ENCODE measurements at regions not wholly inside any gene's neighbourhood (a gene's known extent, or its start where the extent isn't known, plus 50 kb on each side); places are given as distances from the start of the nearest gene placed in this dataset.

GRCh38 chr7:55285665-55286064 lies 79.5 kb upstream of the LANCL2 start (continued):
- no peak for TF ChIP-seq POU6F1 (CRISPR knock-in tag; IDR thresholded peaks at IDR 0.05; ENCODE audit: borderline replicate concordance, low read depth)
- TF ChIP-seq TCF4 (CRISPR knock-in tag; IDR thresholded peaks at IDR 0.05; ENCODE audit: borderline replicate concordance): no peak

- TF ChIP-seq PATZ1 (CRISPR knock-in tag; IDR thresholded peaks at IDR 0.05; ENCODE audit: borderline replicate concordance) (no peak), CSDC2 (CRISPR knock-in tag; IDR thresholded peaks at IDR 0.05) (no peak)
- ATAC-seq: no peak
Observed at GRCh38 chr7:55286666-55287065, 78.5 kb upstream of the LANCL2 start.

GRCh38 chr7:55288070-55288824 lies 76.9 kb upstream of the LANCL2 start:
- TF ChIP-seq ISL1 (CRISPR knock-in tag; IDR thresholded peaks at IDR 0.05) (no peak; the same call in 1 of the 2 replicates), SNAI2 (CRISPR knock-in tag; IDR thresholded peaks at IDR 0.05) (no peak), TOX (CRISPR knock-in tag; IDR thresholded peaks at IDR 0.05; ENCODE audit: borderline replicate concordance) (no peak), ESRRG (CRISPR knock-in tag; IDR thresholded peaks at IDR 0.05) (no peak)
- ATAC-seq: peak; percentile 79

- TF ChIP-seq POU6F1 (CRISPR knock-in tag; IDR thresholded peaks at IDR 0.05; ENCODE audit: borderline replicate concordance, low read depth) (no peak), ZFP3 (CRISPR knock-in tag; IDR thresholded peaks at IDR 0.05) (no peak), TCF4 (CRISPR knock-in tag; IDR thresholded peaks at IDR 0.05; ENCODE audit: borderline replicate concordance) (no peak), TSHZ2 (CRISPR knock-in tag; IDR thresholded peaks at IDR 0.05) (no peak), ZFP30 (CRISPR knock-in tag; IDR thresholded peaks at IDR 0.05) (no peak), OSR1 (CRISPR knock-in tag; IDR thresholded peaks at IDR 0.05) (no peak), ZNF70 (CRISPR knock-in tag; IDR thresholded peaks at IDR 0.05) (no peak), PATZ1 (CRISPR knock-in tag; IDR thresholded peaks at IDR 0.05; ENCODE audit: borderline replicate concordance) (no peak), SNAI2 (CRISPR knock-in tag; IDR thresholded peaks at IDR 0.05) (no peak), BACH2 (CRISPR knock-in tag; IDR thresholded peaks at IDR 0.05; ENCODE audit: borderline replicate concordance) (no peak), ESRRG (CRISPR knock-in tag; IDR thresholded peaks at IDR 0.05) (no peak), PPARA (CRISPR knock-in tag; IDR thresholded peaks at IDR 0.05; ENCODE audit: borderline replicate concordance) (no peak)
- no peak for ATAC-seq
Observed at GRCh38 chr7:55296070-55296469, 69.1 kb upstream of the LANCL2 start.
